CD14-positive monocyte (primary cell): ENCODE measurements at regions not wholly inside any gene's neighbourhood (a gene's known extent, or its start where the extent isn't known, plus 50 kb on each side); places are given as distances from the start of the nearest gene placed in this dataset.

Experiments
- DNase-seq, 3 donors: peaks; one replicate each; pipeline ENCODE4 v3.0.0-alpha.2; 2011 to 2022
- H2AFZ ChIP-seq: 2 replicates; pipeline ENCODE4 v1.6.0; 2012; ENCODE audit warnings: mild to moderate bottlenecking, low read depth, low read length, inconsistent platforms; ENCODE audit not compliant: insufficient read depth, poor library complexity, severe bottlenecking
- H3K27ac ChIP-seq, 2 donors: 1 replicate in 1 of 2; 2 replicates in 1 of 2; pipeline ENCODE4 v1.5.1; 2012 to 2013; ENCODE audit warnings: low read length in 2 of 2, control low read depth in 1 of 2, inconsistent platforms in 1 of 2, low read depth in 1 of 2, mild to moderate bottlenecking in 1 of 2
- H3K27me3 ChIP-seq, 2 donors: one replicate each; pipeline versions ENCODE4 v1.6.0 to v1.6.1; 2011 to 2013; ENCODE audit warnings: low read length in 2 of 2; ENCODE audit not compliant: control insufficient read depth in 2 of 2, insufficient read depth in 2 of 2
- H3K36me3 ChIP-seq, 2 donors: replicated peaks in 1 of 2; 1 replicate in 1 of 2; 2 replicates in 1 of 2; pipeline versions ENCODE4 v1.5.1 to v1.6.1; 2012 to 2013; ENCODE audit warnings: low read length in 2 of 2, control low read depth in 1 of 2, inconsistent platforms in 1 of 2, mild to moderate bottlenecking in 1 of 2; ENCODE audit not compliant: insufficient read depth in 2 of 2, control insufficient read depth in 1 of 2
- H3K4me1 ChIP-seq, 2 donors: 1 replicate in 1 of 2; 2 replicates in 1 of 2; pipeline versions ENCODE4 v1.5.1 to v1.6.1; 2012 to 2013; ENCODE audit warnings: low read length in 2 of 2, control low read depth in 1 of 2, inconsistent platforms in 1 of 2, mild to moderate bottlenecking in 1 of 2, moderate library complexity in 1 of 2; ENCODE audit not compliant: insufficient read depth in 2 of 2, control insufficient read depth in 1 of 2
- H3K4me2 ChIP-seq: replicated peaks from 2 replicates; pipeline ENCODE3; 2012; ENCODE audit warnings: low read length, moderate library complexity, mild to moderate bottlenecking; ENCODE audit not compliant: poor library complexity, severe bottlenecking; ENCODE audit errors: extremely low read depth
- H3K4me3 ChIP-seq, 3 experiments: fragments of 200-600 bp in 1 of 3; sonication (generic) in 1 of 3; replicated peaks in 1 of 3; 1 replicate in 2 of 3; 2 replicates in 1 of 3; pipeline ENCODE4 v1.5.1; 2011 to 2013; ENCODE audit warnings: low read length in 3 of 3, mild to moderate bottlenecking in 3 of 3, control low read depth in 2 of 3, low read depth in 2 of 3, inconsistent platforms in 1 of 3, moderate library complexity in 1 of 3
- H3K79me2 ChIP-seq: 2 replicates; pipeline ENCODE4 v1.6.0; 2012; ENCODE audit warnings: mild to moderate bottlenecking, control low read depth, inconsistent platforms, low read length, moderate library complexity; ENCODE audit not compliant: insufficient read depth
- H3K9ac ChIP-seq: 2 replicates; pipeline ENCODE4 v1.6.0; 2017; ENCODE audit warnings: low read length, mild to moderate bottlenecking; ENCODE audit not compliant: insufficient read depth, poor library complexity, severe bottlenecking
- H3K9me3 ChIP-seq, 2 donors: replicated peaks in 1 of 2; 1 replicate in 1 of 2; 2 replicates in 1 of 2; pipeline versions ENCODE4 v1.5.1 to v1.6.1; 2012 to 2013; ENCODE audit warnings: low read length in 2 of 2, control low read depth in 1 of 2; ENCODE audit not compliant: control insufficient read depth in 1 of 2, insufficient read depth in 1 of 2
- H4K20me1 ChIP-seq: 2 replicates; pipeline ENCODE4 v1.6.0; 2012; ENCODE audit warnings: mild to moderate bottlenecking, low read length, control low read depth, moderate library complexity; ENCODE audit not compliant: insufficient read depth
- H3K27ac Mint-ChIP-seq, 7 donors: one replicate each; pipeline ENCODE4 v1.8.0; 2020; ENCODE audit warnings: mild to moderate bottlenecking in 7 of 7, mixed read lengths in 7 of 7, moderate library complexity in 6 of 7, inconsistent platforms in 2 of 7
- H3K27me3 Mint-ChIP-seq, 3 donors: one replicate each; pipeline ENCODE4 v1.8.0; 2021 to 2022; ENCODE audit warnings: low read depth in 3 of 3, mild to moderate bottlenecking in 3 of 3, mixed read lengths in 3 of 3, moderate library complexity in 3 of 3, inconsistent platforms in 1 of 3
- H3K36me3 Mint-ChIP-seq, 2 donors: one replicate each; pipeline ENCODE4 v1.8.0; 2020; ENCODE audit warnings: mixed read lengths in 2 of 2, inconsistent platforms in 1 of 2, mild to moderate bottlenecking in 1 of 2
- H3K4me1 Mint-ChIP-seq: one replicate; pipeline ENCODE4 v1.8.0; 2020; ENCODE audit warnings: mild to moderate bottlenecking, mixed read lengths
- H3K4me3 Mint-ChIP-seq, 2 donors: one replicate each; pipeline ENCODE4 v1.8.0; 2020; ENCODE audit warnings: mild to moderate bottlenecking in 2 of 2, mixed read lengths in 2 of 2, moderate library complexity in 1 of 2
- H3K9me3 Mint-ChIP-seq, 7 donors: one replicate each; pipeline ENCODE4 v1.8.0; 2020 to 2022; ENCODE audit warnings: mixed read lengths in 7 of 7, mild to moderate bottlenecking in 6 of 7, moderate library complexity in 6 of 7, inconsistent platforms in 2 of 7
- CTCF ChIP-seq: fragments of 200-600 bp; IDR thresholded peaks from one replicate; pipeline ENCODE4 v1.8.0; 2022; ENCODE audit warnings: antibody characterized with exemption, mild to moderate bottlenecking
- WGBS: methylation state at CpG from one replicate; pipeline ENCODE4 v1.1.5; 2013; ENCODE audit warnings: missing lambda C conversion rate; ENCODE audit not compliant: insufficient coverage; 5-methylcytosine and 5-hydroxymethylcytosine counted together
- intact Hi-C, 2 donors: fragments of 100-400 bp; cut with micrococcal nuclease; formaldehyde crosslinking; loops; one replicate each; pipeline versions ENCODE4 v1.15.0 to v1.15.1; 2023

GRCh38 chr16:59991171-59991570, 1257.1 kb upstream of the GOT2 start:
- no peaks in the 10 kb centered on the region for H3K4me1 Mint-ChIP-seq
- no peak overlapping the region for H3K4me2 ChIP-seq
- H3K27ac ChIP-seq = no peak overlapping the region
- H3K27me3 ChIP-seq = no peaks in the 10 kb centered on the region
- no peak for DNase-seq
- no peaks in the 10 kb centered on the region for H3K36me3 ChIP-seq
- no peak overlapping the region for H3K9ac ChIP-seq
- intact Hi-C loops = no loop called here
- TF ChIP-seq CTCF = no peak
- H3K4me1 ChIP-seq = no peaks in the 10 kb centered on the region
- no peaks in the 10 kb centered on the region for H3K27me3 Mint-ChIP-seq
- no peak overlapping the region for H3K4me3 ChIP-seq
- no peaks in the 10 kb centered on the region for H3K79me2 ChIP-seq
- peaks cover 3 to 18% (median 6%) of the 10 kb centered on the region in 7 donors for H3K9me3 Mint-ChIP-seq
- no CpG with 5 or more reads among the region's 2 CpGs for WGBS
- no peaks in the 10 kb centered on the region for H3K36me3 Mint-ChIP-seq
- peaks cover 0 to 22% of the 10 kb centered on the region in 2 donors for H3K9me3 ChIP-seq
- H4K20me1 ChIP-seq = no peaks in the 10 kb centered on the region
- no peak overlapping the region for H2AFZ ChIP-seq
- H3K27ac Mint-ChIP-seq = no peak overlapping the region
- no peak overlapping the region for H3K4me3 Mint-ChIP-seq

GRCh38 chr16:59988591-59988990, 1254.5 kb upstream of the GOT2 start:
- peaks cover 4 to 16% (median 11%) of the 10 kb centered on the region in 7 donors for H3K9me3 Mint-ChIP-seq

More at GRCh38 chr16:59988591-59988990, 1254.5 kb upstream of the GOT2 start:
- H3K4me2 ChIP-seq = no peak overlapping the region
- Mint-ChIP-seq H3K27me3 (no peaks in the 10 kb centered on the region), H3K4me3 (no peak overlapping the region), H3K4me1 (no peaks in the 10 kb centered on the region), H3K27ac (no peak overlapping the region), H3K36me3 (no peaks in the 10 kb centered on the region)
- 100% methylated on average over 1 of the region's 1 CpG for WGBS
- H3K79me2 ChIP-seq = no peaks in the 10 kb centered on the region
- no peaks in the 10 kb centered on the region for H4K20me1 ChIP-seq
- H3K27me3 ChIP-seq = no peaks in the 10 kb centered on the region
- no peak overlapping the region for H3K27ac ChIP-seq
- no peak overlapping the region for H2AFZ ChIP-seq
- H3K4me3 ChIP-seq = no peak overlapping the region
- intact Hi-C loops = no loop called here
- H3K36me3 ChIP-seq = no peaks in the 10 kb centered on the region
- TF ChIP-seq CTCF = no peak
- H3K9me3 ChIP-seq = peaks cover 0 to 13% of the 10 kb centered on the region in 2 donors
- H3K4me1 ChIP-seq = no peaks in the 10 kb centered on the region
- H3K9ac ChIP-seq = no peak overlapping the region
- DNase-seq = no peak
